CD14-positive monocyte (primary cell): ENCODE measurements at regions not wholly inside any gene's neighbourhood (a gene's known extent, or its start where the extent isn't known, plus 50 kb on each side); places are given as distances from the start of the nearest gene placed in this dataset.

ENCODE experiments used
- DNase-seq, 3 donors: peaks; one replicate each; pipeline ENCODE4 v3.0.0-alpha.2; 2011 to 2022
- H2AFZ ChIP-seq: 2 replicates; pipeline ENCODE4 v1.6.0; 2012; ENCODE audit warnings: mild to moderate bottlenecking, low read depth, low read length, inconsistent platforms; ENCODE audit not compliant: insufficient read depth, poor library complexity, severe bottlenecking
- H3K27ac ChIP-seq, 2 donors: 1 replicate in 1 of 2; 2 replicates in 1 of 2; pipeline ENCODE4 v1.5.1; 2012 to 2013; ENCODE audit warnings: low read length in 2 of 2, control low read depth in 1 of 2, inconsistent platforms in 1 of 2, low read depth in 1 of 2, mild to moderate bottlenecking in 1 of 2
- H3K27me3 ChIP-seq, 2 donors: one replicate each; pipeline versions ENCODE4 v1.6.0 to v1.6.1; 2011 to 2013; ENCODE audit warnings: low read length in 2 of 2; ENCODE audit not compliant: control insufficient read depth in 2 of 2, insufficient read depth in 2 of 2
- H3K36me3 ChIP-seq, 2 donors: replicated peaks in 1 of 2; 1 replicate in 1 of 2; 2 replicates in 1 of 2; pipeline versions ENCODE4 v1.5.1 to v1.6.1; 2012 to 2013; ENCODE audit warnings: low read length in 2 of 2, control low read depth in 1 of 2, inconsistent platforms in 1 of 2, mild to moderate bottlenecking in 1 of 2; ENCODE audit not compliant: insufficient read depth in 2 of 2, control insufficient read depth in 1 of 2
- H3K4me1 ChIP-seq, 2 donors: 1 replicate in 1 of 2; 2 replicates in 1 of 2; pipeline versions ENCODE4 v1.5.1 to v1.6.1; 2012 to 2013; ENCODE audit warnings: low read length in 2 of 2, control low read depth in 1 of 2, inconsistent platforms in 1 of 2, mild to moderate bottlenecking in 1 of 2, moderate library complexity in 1 of 2; ENCODE audit not compliant: insufficient read depth in 2 of 2, control insufficient read depth in 1 of 2
- H3K4me2 ChIP-seq: replicated peaks from 2 replicates; pipeline ENCODE3; 2012; ENCODE audit warnings: low read length, moderate library complexity, mild to moderate bottlenecking; ENCODE audit not compliant: poor library complexity, severe bottlenecking; ENCODE audit errors: extremely low read depth
- H3K4me3 ChIP-seq, 3 experiments: fragments of 200-600 bp in 1 of 3; sonication (generic) in 1 of 3; replicated peaks in 1 of 3; 1 replicate in 2 of 3; 2 replicates in 1 of 3; pipeline ENCODE4 v1.5.1; 2011 to 2013; ENCODE audit warnings: low read length in 3 of 3, mild to moderate bottlenecking in 3 of 3, control low read depth in 2 of 3, low read depth in 2 of 3, inconsistent platforms in 1 of 3, moderate library complexity in 1 of 3
- H3K79me2 ChIP-seq: 2 replicates; pipeline ENCODE4 v1.6.0; 2012; ENCODE audit warnings: mild to moderate bottlenecking, control low read depth, inconsistent platforms, low read length, moderate library complexity; ENCODE audit not compliant: insufficient read depth
- H3K9ac ChIP-seq: 2 replicates; pipeline ENCODE4 v1.6.0; 2017; ENCODE audit warnings: low read length, mild to moderate bottlenecking; ENCODE audit not compliant: insufficient read depth, poor library complexity, severe bottlenecking
- H3K9me3 ChIP-seq, 2 donors: replicated peaks in 1 of 2; 1 replicate in 1 of 2; 2 replicates in 1 of 2; pipeline versions ENCODE4 v1.5.1 to v1.6.1; 2012 to 2013; ENCODE audit warnings: low read length in 2 of 2, control low read depth in 1 of 2; ENCODE audit not compliant: control insufficient read depth in 1 of 2, insufficient read depth in 1 of 2
- H4K20me1 ChIP-seq: 2 replicates; pipeline ENCODE4 v1.6.0; 2012; ENCODE audit warnings: mild to moderate bottlenecking, low read length, control low read depth, moderate library complexity; ENCODE audit not compliant: insufficient read depth
- H3K27ac Mint-ChIP-seq, 7 donors: one replicate each; pipeline ENCODE4 v1.8.0; 2020; ENCODE audit warnings: mild to moderate bottlenecking in 7 of 7, mixed read lengths in 7 of 7, moderate library complexity in 6 of 7, inconsistent platforms in 2 of 7
- H3K27me3 Mint-ChIP-seq, 3 donors: one replicate each; pipeline ENCODE4 v1.8.0; 2021 to 2022; ENCODE audit warnings: low read depth in 3 of 3, mild to moderate bottlenecking in 3 of 3, mixed read lengths in 3 of 3, moderate library complexity in 3 of 3, inconsistent platforms in 1 of 3
- H3K36me3 Mint-ChIP-seq, 2 donors: one replicate each; pipeline ENCODE4 v1.8.0; 2020; ENCODE audit warnings: mixed read lengths in 2 of 2, inconsistent platforms in 1 of 2, mild to moderate bottlenecking in 1 of 2
- H3K4me1 Mint-ChIP-seq: one replicate; pipeline ENCODE4 v1.8.0; 2020; ENCODE audit warnings: mild to moderate bottlenecking, mixed read lengths
- H3K4me3 Mint-ChIP-seq, 2 donors: one replicate each; pipeline ENCODE4 v1.8.0; 2020; ENCODE audit warnings: mild to moderate bottlenecking in 2 of 2, mixed read lengths in 2 of 2, moderate library complexity in 1 of 2
- H3K9me3 Mint-ChIP-seq, 7 donors: one replicate each; pipeline ENCODE4 v1.8.0; 2020 to 2022; ENCODE audit warnings: mixed read lengths in 7 of 7, mild to moderate bottlenecking in 6 of 7, moderate library complexity in 6 of 7, inconsistent platforms in 2 of 7
- CTCF ChIP-seq: fragments of 200-600 bp; IDR thresholded peaks from one replicate; pipeline ENCODE4 v1.8.0; 2022; ENCODE audit warnings: antibody characterized with exemption, mild to moderate bottlenecking
- WGBS: methylation state at CpG from one replicate; pipeline ENCODE4 v1.1.5; 2013; ENCODE audit warnings: missing lambda C conversion rate; ENCODE audit not compliant: insufficient coverage; 5-methylcytosine and 5-hydroxymethylcytosine counted together
- intact Hi-C, 2 donors: fragments of 100-400 bp; cut with micrococcal nuclease; formaldehyde crosslinking; loops; one replicate each; pipeline versions ENCODE4 v1.15.0 to v1.15.1; 2023

GRCh38 chr15:81469154-81469553 lies 95.1 kb upstream of the TMC3 start:
- Histone ChIP-seq H3K4me3 (no peak overlapping the region), H2AFZ (no peak overlapping the region), H3K27me3 (no peaks in the 10 kb centered on the region), H3K9ac (no peak overlapping the region), H3K9me3 (peaks cover 0 to 4% of the 10 kb centered on the region in 2 donors), H4K20me1 (no peaks in the 10 kb centered on the region), H3K4me1 (no peaks in the 10 kb centered on the region), H3K4me2 (no peak overlapping the region), H3K36me3 (no peaks in the 10 kb centered on the region), H3K27ac (no peak overlapping the region), H3K79me2 (no peaks in the 10 kb centered on the region)
- DNase-seq: no peak
- TF ChIP-seq CTCF: no peak
- Mint-ChIP-seq H3K27ac (no peak overlapping the region), H3K9me3 (peaks cover 6 to 14% (median 8%) of the 10 kb centered on the region in 7 donors), H3K4me3 (no peak overlapping the region), H3K4me1 (no peaks in the 10 kb centered on the region), H3K27me3 (no peaks in the 10 kb centered on the region), H3K36me3 (no peaks in the 10 kb centered on the region)
- 100% methylated on average over 4 of the region's 5 CpGs for WGBS
- intact Hi-C loops: no loop called here

- Histone ChIP-seq H3K4me3 (no peak overlapping the region), H4K20me1 (no peaks in the 10 kb centered on the region), H3K27me3 (no peaks in the 10 kb centered on the region), H3K27ac (no peak overlapping the region), H2AFZ (no peak overlapping the region), H3K9ac (no peak overlapping the region), H3K79me2 (no peaks in the 10 kb centered on the region), H3K36me3 (no peaks in the 10 kb centered on the region), H3K4me1 (no peaks in the 10 kb centered on the region), H3K9me3 (peaks cover 0 to 4% of the 10 kb centered on the region in 2 donors), H3K4me2 (no peak overlapping the region)
- no peak overlapping the region for H3K4me3 Mint-ChIP-seq
- H3K27ac Mint-ChIP-seq: no peak overlapping the region
- peaks cover 6 to 24% (median 18%) of the 10 kb centered on the region in 7 donors for H3K9me3 Mint-ChIP-seq
- WGBS: 100% methylated on average over 3 of the region's 3 CpGs
- DNase-seq: no peak
- TF ChIP-seq CTCF: no peak
- H3K4me1 Mint-ChIP-seq: no peaks in the 10 kb centered on the region
- no peaks in the 10 kb centered on the region for H3K36me3 Mint-ChIP-seq
- H3K27me3 Mint-ChIP-seq: no peaks in the 10 kb centered on the region
- intact Hi-C loops: no loop called here
Observed at GRCh38 chr15:81466741-81467140, 92.7 kb upstream of the TMC3 start.
